SH-SY5Y (cell line): ENCODE measurements at regions not wholly inside any gene's neighbourhood (a gene's known extent, or its start where the extent isn't known, plus 50 kb on each side); places are given as distances from the start of the nearest gene placed in this dataset.
A peak's percentile ranks its signal among the peaks of the same experiment; 100 is the strongest.

Experiments used
- GATA2 ChIP-seq: IDR thresholded peaks from 2 replicates; pipeline ENCODE4 v1.6.1; 2011; ENCODE audit warnings: mild to moderate bottlenecking, low read depth, low read length
- GATA3 ChIP-seq: IDR thresholded peaks from 2 replicates; pipeline ENCODE4 v1.6.1; 2011; ENCODE audit warnings: low read depth, mild to moderate bottlenecking, low read length, moderate library complexity

GRCh38 chr12:30111719-30112118 is 328.0 kb upstream of the TMTC1 start:
- TF ChIP-seq GATA3 (peak; percentile 83), GATA2 (peak; percentile 93)
